ENCODE measurements at regions not wholly inside any gene's neighbourhood (a gene's known extent, or its start where the extent isn't known, plus 50 kb on each side); places are given as distances from the start of the nearest gene placed in this dataset.

- TF ChIP-seq ZNF8 (CRISPR knock-in tag; IDR thresholded peaks at IDR 0.05), result no peak
- no peak for TF ChIP-seq ARNTL (CRISPR knock-in tag; IDR thresholded peaks at IDR 0.05; ENCODE audit: borderline replicate concordance, low read depth)
- TF ChIP-seq TOX (CRISPR knock-in tag; IDR thresholded peaks at IDR 0.05; ENCODE audit: borderline replicate concordance), result no peak
These were observed 270.9 kb upstream of the TCF4 start for GRCh38 chr18:55858661-55859515.

Data from SK-N-SH treated with all-trans-retinoic acid at 6 μM for 48 hours (cell line).